HL-60 (cell line): ENCODE measurements at regions not wholly inside any gene's neighbourhood (a gene's known extent, or its start where the extent isn't known, plus 50 kb on each side); places are given as distances from the start of the nearest gene placed in this dataset.

Source experiments
- DNase-seq, 2 experiments: peaks; one replicate each; pipeline ENCODE4 v3.0.0-alpha.2; 2010 to 2020; ENCODE audit warnings: low read depth in 1 of 2, low spot score in 1 of 2
- H3K27ac ChIP-seq: fragments of 250-450 bp; sonication (Bioruptor Pico); replicated peaks from 2 replicates; pipeline ENCODE4 v1.5.1; 2020; ENCODE audit warnings: mild to moderate bottlenecking, moderate library complexity
- H3K27me3 ChIP-seq: fragments of 250-450 bp; sonication (Bioruptor Pico); 2 replicates; pipeline ENCODE4 v1.5.1; 2021; ENCODE audit warnings: mild to moderate bottlenecking, moderate library complexity; ENCODE audit not compliant: insufficient read depth, poor library complexity, severe bottlenecking
- H3K4me3 ChIP-seq: replicated peaks from 2 replicates; pipeline ENCODE4 v1.5.1; 2011; ENCODE audit warnings: mild to moderate bottlenecking, control low read depth, low read length; ENCODE audit not compliant: insufficient read depth
- CTCF ChIP-seq: IDR thresholded peaks from one replicate; pipeline ENCODE4 v1.5.1; 2011; ENCODE audit warnings: low read length, control low read depth, inconsistent platforms; ENCODE audit not compliant: insufficient read depth
- GABPA ChIP-seq: IDR thresholded peaks from 2 replicates; pipeline ENCODE4 v1.6.1; 2012; ENCODE audit warnings: low read depth
- POLR2AphosphoS5 ChIP-seq: IDR thresholded peaks from 2 replicates; pipeline ENCODE4 v1.6.1; 2012; ENCODE audit warnings: low read depth
- SPI1 ChIP-seq: IDR thresholded peaks from 2 replicates; pipeline ENCODE4 v1.6.1; 2012; ENCODE audit warnings: low read depth, mild to moderate bottlenecking, borderline replicate concordance
- TF ChIP-seq, protein P1 (sequence below): IDR thresholded peaks from 2 replicates; pipeline ENCODE4 v1.6.1; 2012; ENCODE audit warnings: low read depth; ENCODE audit not compliant: insufficient replicate concordance

GRCh38 chr11:128179039-128179438 lies 408.3 kb downstream of the ETS1 start:
- Histone ChIP-seq H3K27me3 (peaks cover 3% of the 10 kb centered on the region), H3K27ac (no peak overlapping the region), H3K4me3 (no peak overlapping the region)
- DNase-seq = no peak
- no peak for TF ChIP-seq SPI1
- no peak for TF ChIP-seq POLR2AphosphoS5
- no peak for TF ChIP-seq GABPA
- no peak for TF ChIP-seq CTCF
- TF ChIP-seq, protein P1, sequence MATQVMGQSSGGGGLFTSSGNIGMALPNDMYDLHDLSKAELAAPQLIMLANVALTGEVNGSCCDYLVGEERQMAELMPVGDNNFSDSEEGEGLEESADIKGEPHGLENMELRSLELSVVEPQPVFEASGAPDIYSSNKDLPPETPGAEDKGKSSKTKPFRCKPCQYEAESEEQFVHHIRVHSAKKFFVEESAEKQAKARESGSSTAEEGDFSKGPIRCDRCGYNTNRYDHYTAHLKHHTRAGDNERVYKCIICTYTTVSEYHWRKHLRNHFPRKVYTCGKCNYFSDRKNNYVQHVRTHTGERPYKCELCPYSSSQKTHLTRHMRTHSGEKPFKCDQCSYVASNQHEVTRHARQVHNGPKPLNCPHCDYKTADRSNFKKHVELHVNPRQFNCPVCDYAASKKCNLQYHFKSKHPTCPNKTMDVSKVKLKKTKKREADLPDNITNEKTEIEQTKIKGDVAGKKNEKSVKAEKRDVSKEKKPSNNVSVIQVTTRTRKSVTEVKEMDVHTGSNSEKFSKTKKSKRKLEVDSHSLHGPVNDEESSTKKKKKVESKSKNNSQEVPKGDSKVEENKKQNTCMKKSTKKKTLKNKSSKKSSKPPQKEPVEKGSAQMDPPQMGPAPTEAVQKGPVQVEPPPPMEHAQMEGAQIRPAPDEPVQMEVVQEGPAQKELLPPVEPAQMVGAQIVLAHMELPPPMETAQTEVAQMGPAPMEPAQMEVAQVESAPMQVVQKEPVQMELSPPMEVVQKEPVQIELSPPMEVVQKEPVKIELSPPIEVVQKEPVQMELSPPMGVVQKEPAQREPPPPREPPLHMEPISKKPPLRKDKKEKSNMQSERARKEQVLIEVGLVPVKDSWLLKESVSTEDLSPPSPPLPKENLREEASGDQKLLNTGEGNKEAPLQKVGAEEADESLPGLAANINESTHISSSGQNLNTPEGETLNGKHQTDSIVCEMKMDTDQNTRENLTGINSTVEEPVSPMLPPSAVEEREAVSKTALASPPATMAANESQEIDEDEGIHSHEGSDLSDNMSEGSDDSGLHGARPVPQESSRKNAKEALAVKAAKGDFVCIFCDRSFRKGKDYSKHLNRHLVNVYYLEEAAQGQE = no peak

GRCh38 chr11:128174465-128175291 lies 412.7 kb downstream of the ETS1 start:
- no peaks in the 10 kb centered on the region for H3K27me3 ChIP-seq
- H3K4me3 ChIP-seq = no peak overlapping the region
- no peak for DNase-seq
- TF ChIP-seq SPI1 (no peak), GABPA (no peak), CTCF (no peak), POLR2AphosphoS5 (no peak)
- TF ChIP-seq, protein P1 = no peak
- H3K27ac ChIP-seq = no peak overlapping the region

DNA sequence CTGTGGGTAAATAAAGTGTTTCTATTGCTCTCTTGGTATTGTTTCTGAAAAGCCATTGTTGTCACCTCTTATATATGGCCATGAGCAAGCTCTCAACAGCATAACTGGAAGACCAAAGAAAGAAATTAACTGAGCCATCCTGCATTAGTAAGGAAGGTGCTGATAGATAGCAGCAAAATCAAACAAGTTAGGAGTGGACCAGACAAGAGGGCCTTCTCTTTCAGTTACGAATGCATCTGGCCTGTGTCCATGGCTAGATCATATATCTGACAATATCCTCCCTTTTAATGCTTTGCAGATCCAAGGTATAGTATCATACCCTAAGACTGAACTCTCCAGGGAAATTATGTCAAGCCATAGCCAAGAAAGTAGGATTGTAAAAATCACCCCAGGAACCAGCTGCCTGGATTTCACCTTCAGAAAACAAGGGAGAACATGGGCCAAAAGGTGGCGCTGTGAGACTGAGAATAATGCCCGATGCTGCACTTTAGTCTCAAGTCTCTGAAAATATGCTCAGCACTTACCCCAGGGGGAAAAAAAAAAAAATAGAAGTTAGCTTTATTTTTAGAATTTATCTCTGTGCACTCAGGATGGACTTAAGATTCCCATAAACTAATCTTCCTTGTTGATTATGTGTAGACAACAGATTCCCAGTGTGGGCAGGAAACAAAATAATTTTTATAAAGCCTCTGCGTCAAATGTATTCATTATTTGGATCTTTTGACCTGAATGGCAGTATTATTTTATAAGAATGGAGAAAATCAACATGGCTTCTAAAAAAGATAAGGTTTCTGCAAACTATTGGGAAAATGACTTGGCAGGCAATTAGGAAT lies 415.1 kb downstream of the ETS1 start:
- Histone ChIP-seq H3K4me3 (no peak overlapping the region), H3K27ac (no peak overlapping the region), H3K27me3 (peaks cover 2% of the 10 kb centered on the region)
- peak in 1 of 2 experiments; percentile 63 for DNase-seq
- TF ChIP-seq, protein P1 = no peak
- peak; percentile 43 for TF ChIP-seq CTCF
